HG03196 (cell line): ENCODE measurements at regions not wholly inside any gene's neighbourhood (a gene's known extent, or its start where the extent isn't known, plus 50 kb on each side); places are given as distances from the start of the nearest gene placed in this dataset.
"Not testable (repeated sequence)": the region's sequence is repeated elsewhere in the genome, so short reads cannot be mapped to it uniquely, and the experiment has no call there.

Experiments
- ATAC-seq: cut with Tn5 transposase; IDR thresholded peaks from one replicate; pipeline ENCODE4 v1.9.1; 2021; ENCODE audit not compliant: unreplicated experiment

GRCh38 chr1:190665045-190665444 lies 187.4 kb upstream of the BRINP3 start:
- no peak for ATAC-seq

- ATAC-seq = no peak
Measured at GRCh38 chr1:190667914-190668313, 190.2 kb upstream of the BRINP3 start.

- ATAC-seq = no peak
Measured at GRCh38 chr1:190679044-190679443, 201.4 kb upstream of the BRINP3 start.

- no peak for ATAC-seq
Measured at GRCh38 chr1:190679454-190679853, 201.8 kb upstream of the BRINP3 start.

- ATAC-seq = no peak
Measured at GRCh38 chr1:190679983-190680382, 202.3 kb upstream of the BRINP3 start.

- no peak for ATAC-seq
Measured at GRCh38 chr1:190685676-190686075, 208.0 kb upstream of the BRINP3 start.

- ATAC-seq = no peak
Measured at GRCh38 chr1:190688096-190688495, 210.4 kb upstream of the BRINP3 start.

- not testable (repeated sequence) for ATAC-seq
Measured at GRCh38 chr1:190698488-190698887, 220.8 kb upstream of the BRINP3 start.

- no peak for ATAC-seq
Measured at GRCh38 chr1:190699165-190699564, 221.5 kb upstream of the BRINP3 start.

- no peak for ATAC-seq
Measured at GRCh38 chr1:190708418-190709057, 230.9 kb upstream of the BRINP3 start.

- no peak for ATAC-seq
Measured at GRCh38 chr1:190711069-190711468, 233.4 kb upstream of the BRINP3 start.

- ATAC-seq = no peak
Measured at GRCh38 chr1:190717055-190717454, 239.4 kb upstream of the BRINP3 start.

GRCh38 chr1:190736971-190737590 lies 259.4 kb upstream of the BRINP3 start:
- no peak for ATAC-seq

- no peak for ATAC-seq
Measured at GRCh38 chr1:190738317-190738716, 260.7 kb upstream of the BRINP3 start.

GRCh38 chr1:190739926-190740325 lies 262.3 kb upstream of the BRINP3 start:
- ATAC-seq = no peak

- no peak for ATAC-seq
Measured at GRCh38 chr1:190747704-190748103, 270.0 kb upstream of the BRINP3 start.

- ATAC-seq = no peak
Measured at GRCh38 chr1:190752131-190752530, 274.5 kb upstream of the BRINP3 start.

- ATAC-seq = no peak
Measured at GRCh38 chr1:190754666-190755065, 277.0 kb upstream of the BRINP3 start.

GRCh38 chr1:190759807-190760206 lies 282.1 kb upstream of the BRINP3 start:
- peak; percentile 69 for ATAC-seq

- ATAC-seq = no peak
Measured at GRCh38 chr1:190762325-190762724, 284.7 kb upstream of the BRINP3 start.

- ATAC-seq = no peak
Measured at GRCh38 chr1:190792873-190793272, 315.2 kb upstream of the BRINP3 start.

GRCh38 chr1:190807629-190808028 lies 330.0 kb upstream of the BRINP3 start:
- no peak for ATAC-seq

- no peak for ATAC-seq
Measured at GRCh38 chr1:190808035-190808434, 330.4 kb upstream of the BRINP3 start.
